ENCODE measurements at regions not wholly inside any gene's neighbourhood (a gene's known extent, or its start where the extent isn't known, plus 50 kb on each side); places are given as distances from the start of the nearest gene placed in this dataset.

GRCh38 chr3:182631183-182632076 lies 161.9 kb upstream of the ATP11B start:
- TF ChIP-seq POLR2A (IDR thresholded peaks at IDR 0.05; ENCODE audit: low read depth, low read length) (no peak), POU2F2 (IDR thresholded peaks at IDR 0.05; ENCODE audit: low read depth, low read length) (no peak), PAX5 (IDR thresholded peaks at IDR 0.05; ENCODE audit: insufficient read depth, low read length, severe bottlenecking) (no peak), TAF1 (IDR thresholded peaks at IDR 0.05; ENCODE audit: low read depth, low read length) (no peak)
